ENCODE measurements at regions not wholly inside any gene's neighbourhood (a gene's known extent, or its start where the extent isn't known, plus 50 kb on each side); places are given as distances from the start of the nearest gene placed in this dataset.

- TF ChIP-seq CTCF (conservative IDR thresholded peaks at IDR 0.05) (no peak), ZFX (IDR thresholded peaks at IDR 0.05) (no peak)
These were observed 482.2 kb upstream of the SOX9 start for GRCh38 chr17:71638668-71639067.
